ENCODE measurements at regions not wholly inside any gene's neighbourhood (a gene's known extent, or its start where the extent isn't known, plus 50 kb on each side); places are given as distances from the start of the nearest gene placed in this dataset.

GRCh38 chr14:42248131-42248530, 641.5 kb downstream of the LRFN5 start:
- Histone ChIP-seq H3K4ac (ENCODE audit: low read depth, low read length) (no peak overlapping the region), H3K4me3 (ENCODE audit: low read depth, low read length) (no peak overlapping the region), H3K4me2 (ENCODE audit: low read length) (no peak overlapping the region), H3K9me3 (ENCODE audit: insufficient read depth, low read depth, low read length) (no peaks in the 10 kb centered on the region), H2BK5ac (ENCODE audit: low read depth, low read length, poor library complexity) (no peak overlapping the region), H4K12ac (ENCODE audit: low read depth, low read length) (no peak overlapping the region), H3K18ac (ENCODE audit: low read length) (no peak overlapping the region), H2BK120ac (ENCODE audit: insufficient read depth, low read length, poor library complexity) (no peak overlapping the region), H3K79me1 (ENCODE audit: low read length) (no peaks in the 10 kb centered on the region), H3K9ac (ENCODE audit: low read length) (no peak overlapping the region), H2AK5ac (ENCODE audit: low read length) (no peak overlapping the region), H3K23ac (ENCODE audit: low read length) (no peak overlapping the region), H2BK12ac (ENCODE audit: low read length) (no peak overlapping the region), H3K36me3 (ENCODE audit: control insufficient read depth in 1 of 2, insufficient read depth in 2 of 2, low read length in 2 of 2) (no peaks in the 10 kb centered on the region), H4K8ac (ENCODE audit: low read depth, low read length) (no peak overlapping the region), H4K91ac (ENCODE audit: low read depth, low read length) (no peak overlapping the region), H3K27me3 (ENCODE audit: insufficient read depth, low read length) (no peaks in the 10 kb centered on the region), H3K14ac (ENCODE audit: low read length) (no peak overlapping the region), H3K4me1 (ENCODE audit: control insufficient read depth in 1 of 2, insufficient read depth in 2 of 2, low read length in 2 of 2) (no peaks in the 10 kb centered on the region), H3K79me2 (ENCODE audit: control insufficient read depth, insufficient read depth, low read length, poor library complexity) (no peaks in the 10 kb centered on the region), H3K27ac (ENCODE audit: low read depth, low read length) (no peak overlapping the region), H2AFZ (ENCODE audit: insufficient read depth, low read length, poor library complexity) (no peak overlapping the region)
- no peak for DNase-seq
- no CpG with 5 or more reads among the region's 2 CpGs for WGBS (ENCODE audit: extremely low coverage, insufficient coverage, insufficient read length)

GRCh38 chr14:42241101-42241500, 634.4 kb downstream of the LRFN5 start:
- Histone ChIP-seq H3K18ac (ENCODE audit: low read length) (no peak overlapping the region), H2BK12ac (ENCODE audit: low read length) (no peak overlapping the region), H4K91ac (ENCODE audit: low read depth, low read length) (no peak overlapping the region), H3K4me2 (ENCODE audit: low read length) (no peak overlapping the region), H3K4me1 (ENCODE audit: control insufficient read depth in 1 of 2, insufficient read depth in 2 of 2, low read length in 2 of 2) (no peaks in the 10 kb centered on the region), H3K79me1 (ENCODE audit: low read length) (no peaks in the 10 kb centered on the region), H2BK120ac (ENCODE audit: insufficient read depth, low read length, poor library complexity) (no peak overlapping the region), H4K8ac (ENCODE audit: low read depth, low read length) (no peak overlapping the region), H3K36me3 (ENCODE audit: control insufficient read depth in 1 of 2, insufficient read depth in 2 of 2, low read length in 2 of 2) (no peaks in the 10 kb centered on the region), H3K23ac (ENCODE audit: low read length) (no peak overlapping the region), H3K4ac (ENCODE audit: low read depth, low read length) (no peak overlapping the region), H2AK5ac (ENCODE audit: low read length) (no peak overlapping the region), H4K12ac (ENCODE audit: low read depth, low read length) (no peak overlapping the region), H3K79me2 (ENCODE audit: control insufficient read depth, insufficient read depth, low read length, poor library complexity) (no peaks in the 10 kb centered on the region), H2BK5ac (ENCODE audit: low read depth, low read length, poor library complexity) (no peak overlapping the region), H2AFZ (ENCODE audit: insufficient read depth, low read length, poor library complexity) (no peak overlapping the region), H3K4me3 (ENCODE audit: low read depth, low read length) (no peak overlapping the region), H3K9ac (ENCODE audit: low read length) (no peak overlapping the region), H3K14ac (ENCODE audit: low read length) (no peak overlapping the region), H3K9me3 (ENCODE audit: insufficient read depth, low read depth, low read length) (no peaks in the 10 kb centered on the region), H3K27ac (ENCODE audit: low read depth, low read length) (no peak overlapping the region), H3K27me3 (ENCODE audit: insufficient read depth, low read length) (no peaks in the 10 kb centered on the region)
- DNase-seq: no peak
- WGBS (ENCODE audit: extremely low coverage, insufficient coverage, insufficient read length): no CpG with 5 or more reads among the region's 2 CpGs

GRCh38 chr14:42229976-42230375, 623.3 kb downstream of the LRFN5 start:
- Histone ChIP-seq H3K4me1 (ENCODE audit: control insufficient read depth in 1 of 2, insufficient read depth in 2 of 2, low read length in 2 of 2) (no peaks in the 10 kb centered on the region), H3K79me1 (ENCODE audit: low read length) (no peaks in the 10 kb centered on the region), H2BK12ac (ENCODE audit: low read length) (no peak overlapping the region), H3K4me2 (ENCODE audit: low read length) (no peak overlapping the region), H2BK5ac (ENCODE audit: low read depth, low read length, poor library complexity) (no peak overlapping the region), H4K8ac (ENCODE audit: low read depth, low read length) (no peak overlapping the region), H3K36me3 (ENCODE audit: control insufficient read depth in 1 of 2, insufficient read depth in 2 of 2, low read length in 2 of 2) (no peaks in the 10 kb centered on the region), H3K9me3 (ENCODE audit: insufficient read depth, low read depth, low read length) (peaks cover 2% of the 10 kb centered on the region), H4K12ac (ENCODE audit: low read depth, low read length) (no peak overlapping the region), H3K23ac (ENCODE audit: low read length) (no peak overlapping the region), H2AK5ac (ENCODE audit: low read length) (no peak overlapping the region), H4K91ac (ENCODE audit: low read depth, low read length) (no peak overlapping the region), H3K79me2 (ENCODE audit: control insufficient read depth, insufficient read depth, low read length, poor library complexity) (no peaks in the 10 kb centered on the region), H3K18ac (ENCODE audit: low read length) (no peak overlapping the region), H3K14ac (ENCODE audit: low read length) (no peak overlapping the region), H3K4ac (ENCODE audit: low read depth, low read length) (no peak overlapping the region), H2AFZ (ENCODE audit: insufficient read depth, low read length, poor library complexity) (no peak overlapping the region), H2BK120ac (ENCODE audit: insufficient read depth, low read length, poor library complexity) (no peak overlapping the region), H3K4me3 (ENCODE audit: low read depth, low read length) (no peak overlapping the region), H3K27me3 (ENCODE audit: insufficient read depth, low read length) (no peaks in the 10 kb centered on the region), H3K9ac (ENCODE audit: low read length) (no peak overlapping the region), H3K27ac (ENCODE audit: low read depth, low read length) (no peak overlapping the region)
- no peak for DNase-seq
- WGBS (ENCODE audit: extremely low coverage, insufficient coverage, insufficient read length): no CpG with 5 or more reads among the region's 3 CpGs

GRCh38 chr14:42229294-42229693, 622.6 kb downstream of the LRFN5 start:
- H2BK12ac ChIP-seq (ENCODE audit: low read length): no peak overlapping the region
- no CpG with 5 or more reads among the region's 6 CpGs for WGBS (ENCODE audit: extremely low coverage, insufficient coverage, insufficient read length)
- no peaks in the 10 kb centered on the region for H3K79me2 ChIP-seq (ENCODE audit: control insufficient read depth, insufficient read depth, low read length, poor library complexity)
- no peaks in the 10 kb centered on the region for H3K4me1 ChIP-seq (ENCODE audit: control insufficient read depth in 1 of 2, insufficient read depth in 2 of 2, low read length in 2 of 2)
- no peak overlapping the region for H3K27ac ChIP-seq (ENCODE audit: low read depth, low read length)
- no peak overlapping the region for H3K14ac ChIP-seq (ENCODE audit: low read length)
- H3K4me2 ChIP-seq (ENCODE audit: low read length): no peak overlapping the region
- no peak overlapping the region for H4K12ac ChIP-seq (ENCODE audit: low read depth, low read length)
- no peak overlapping the region for H2AFZ ChIP-seq (ENCODE audit: insufficient read depth, low read length, poor library complexity)
- H3K4me3 ChIP-seq (ENCODE audit: low read depth, low read length): no peak overlapping the region
- no peak overlapping the region for H3K23ac ChIP-seq (ENCODE audit: low read length)
- H3K4ac ChIP-seq (ENCODE audit: low read depth, low read length): no peak overlapping the region
- no peak overlapping the region for H2AK5ac ChIP-seq (ENCODE audit: low read length)
- no peaks in the 10 kb centered on the region for H3K27me3 ChIP-seq (ENCODE audit: insufficient read depth, low read length)
- H3K9ac ChIP-seq (ENCODE audit: low read length): no peak overlapping the region
- no peak overlapping the region for H3K18ac ChIP-seq (ENCODE audit: low read length)
- H4K91ac ChIP-seq (ENCODE audit: low read depth, low read length): no peak overlapping the region
- no peaks in the 10 kb centered on the region for H3K36me3 ChIP-seq (ENCODE audit: control insufficient read depth in 1 of 2, insufficient read depth in 2 of 2, low read length in 2 of 2)
- no peak overlapping the region for H2BK5ac ChIP-seq (ENCODE audit: low read depth, low read length, poor library complexity)
- H4K8ac ChIP-seq (ENCODE audit: low read depth, low read length): no peak overlapping the region
- DNase-seq: no peak
- peaks cover 2% of the 10 kb centered on the region for H3K9me3 ChIP-seq (ENCODE audit: insufficient read depth, low read depth, low read length)
- H3K79me1 ChIP-seq (ENCODE audit: low read length): no peaks in the 10 kb centered on the region
- H2BK120ac ChIP-seq (ENCODE audit: insufficient read depth, low read length, poor library complexity): no peak overlapping the region
